ENCODE measurements at regions not wholly inside any gene's neighbourhood (a gene's known extent, or its start where the extent isn't known, plus 50 kb on each side); places are given as distances from the start of the nearest gene placed in this dataset.
"Not testable (repeated sequence)": the region's sequence is repeated elsewhere in the genome, so short reads cannot be mapped to it uniquely, and the experiment has no call there.

DNA sequence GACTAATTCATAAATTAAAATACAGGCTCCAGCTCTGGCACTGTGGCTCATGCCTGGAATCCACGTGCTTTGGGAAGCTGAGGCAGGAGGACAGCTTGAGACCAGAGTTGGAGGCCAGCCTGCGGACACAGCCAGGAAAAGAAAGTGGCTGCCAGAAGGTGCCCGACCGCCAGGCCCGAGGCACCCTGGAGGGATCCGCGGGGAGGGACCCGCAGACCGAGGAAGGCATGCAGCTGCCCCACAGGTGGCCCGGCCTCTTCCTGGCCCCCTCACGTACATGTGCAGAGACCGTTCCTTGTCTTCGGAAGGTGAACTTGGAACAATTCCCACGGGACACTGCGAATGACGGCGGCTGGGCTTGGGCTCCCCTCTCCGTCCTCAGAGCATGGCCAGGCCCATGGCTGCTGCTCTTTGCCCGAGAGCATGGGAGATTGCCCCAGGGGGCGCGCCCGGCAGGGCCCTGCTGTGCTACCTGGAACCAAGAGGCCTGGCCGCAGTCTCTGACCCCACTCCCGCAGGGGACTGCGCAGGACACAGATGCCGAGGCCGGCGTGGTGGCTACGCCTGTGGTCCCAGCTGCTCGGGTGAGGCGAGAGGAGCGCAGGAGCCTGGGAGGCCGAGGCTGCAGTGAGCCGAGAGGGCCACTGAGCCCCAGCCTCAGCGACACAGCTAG is 55.6 kb upstream of the IMP4 start:
- POLR2A ChIA-PET: no interaction called here
- no peaks in the 10 kb centered on the region for H3K36me3 Mint-ChIP-seq
- H3K4me1 Mint-ChIP-seq: peaks cover 4% of the 10 kb centered on the region; the same call in 1 of the 2 replicates
- no peak overlapping the region for H3K4me3 Mint-ChIP-seq
- CTCF ChIA-PET: interaction anchor here (0.6 kb wide), 1 partner anchor 63 kb away, joined by 3 read pairs; no protein-coding TSS in a partner anchor
- ATAC-seq: no peak
- no peaks in the 10 kb centered on the region for H3K9me3 Mint-ChIP-seq
- no peak for DNase-seq (ENCODE audit: low spot score)
- no peak overlapping the region for H3K27ac Mint-ChIP-seq
- H3K27me3 Mint-ChIP-seq (ENCODE audit: low read depth): peaks cover 17% of the 10 kb centered on the region
- no peak for TF ChIP-seq NR1H2 (CRISPR knock-in tag; IDR thresholded peaks at IDR 0.05)
- no peak for TF ChIP-seq ZNF396 (CRISPR knock-in tag; IDR thresholded peaks at IDR 0.05; ENCODE audit: borderline replicate concordance)
- no peak for TF ChIP-seq CBFB (CRISPR knock-in tag; IDR thresholded peaks at IDR 0.05; ENCODE audit: low read depth)
- TF ChIP-seq, protein P1, sequence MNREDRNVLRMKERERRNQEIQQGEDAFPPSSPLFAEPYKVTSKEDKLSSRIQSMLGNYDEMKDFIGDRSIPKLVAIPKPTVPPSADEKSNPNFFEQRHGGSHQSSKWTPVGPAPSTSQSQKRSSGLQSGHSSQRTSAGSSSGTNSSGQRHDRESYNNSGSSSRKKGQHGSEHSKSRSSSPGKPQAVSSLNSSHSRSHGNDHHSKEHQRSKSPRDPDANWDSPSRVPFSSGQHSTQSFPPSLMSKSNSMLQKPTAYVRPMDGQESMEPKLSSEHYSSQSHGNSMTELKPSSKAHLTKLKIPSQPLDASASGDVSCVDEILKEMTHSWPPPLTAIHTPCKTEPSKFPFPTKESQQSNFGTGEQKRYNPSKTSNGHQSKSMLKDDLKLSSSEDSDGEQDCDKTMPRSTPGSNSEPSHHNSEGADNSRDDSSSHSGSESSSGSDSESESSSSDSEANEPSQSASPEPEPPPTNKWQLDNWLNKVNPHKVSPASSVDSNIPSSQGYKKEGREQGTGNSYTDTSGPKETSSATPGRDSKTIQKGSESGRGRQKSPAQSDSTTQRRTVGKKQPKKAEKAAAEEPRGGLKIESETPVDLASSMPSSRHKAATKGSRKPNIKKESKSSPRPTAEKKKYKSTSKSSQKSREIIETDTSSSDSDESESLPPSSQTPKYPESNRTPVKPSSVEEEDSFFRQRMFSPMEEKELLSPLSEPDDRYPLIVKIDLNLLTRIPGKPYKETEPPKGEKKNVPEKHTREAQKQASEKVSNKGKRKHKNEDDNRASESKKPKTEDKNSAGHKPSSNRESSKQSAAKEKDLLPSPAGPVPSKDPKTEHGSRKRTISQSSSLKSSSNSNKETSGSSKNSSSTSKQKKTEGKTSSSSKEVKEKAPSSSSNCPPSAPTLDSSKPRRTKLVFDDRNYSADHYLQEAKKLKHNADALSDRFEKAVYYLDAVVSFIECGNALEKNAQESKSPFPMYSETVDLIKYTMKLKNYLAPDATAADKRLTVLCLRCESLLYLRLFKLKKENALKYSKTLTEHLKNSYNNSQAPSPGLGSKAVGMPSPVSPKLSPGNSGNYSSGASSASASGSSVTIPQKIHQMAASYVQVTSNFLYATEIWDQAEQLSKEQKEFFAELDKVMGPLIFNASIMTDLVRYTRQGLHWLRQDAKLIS (CRISPR knock-in tag; IDR thresholded peaks at IDR 0.05; ENCODE audit: borderline replicate concordance): no peak
- TF ChIP-seq MXD4 (CRISPR knock-in tag; IDR thresholded peaks at IDR 0.05; ENCODE audit: borderline replicate concordance): no peak

DNA sequence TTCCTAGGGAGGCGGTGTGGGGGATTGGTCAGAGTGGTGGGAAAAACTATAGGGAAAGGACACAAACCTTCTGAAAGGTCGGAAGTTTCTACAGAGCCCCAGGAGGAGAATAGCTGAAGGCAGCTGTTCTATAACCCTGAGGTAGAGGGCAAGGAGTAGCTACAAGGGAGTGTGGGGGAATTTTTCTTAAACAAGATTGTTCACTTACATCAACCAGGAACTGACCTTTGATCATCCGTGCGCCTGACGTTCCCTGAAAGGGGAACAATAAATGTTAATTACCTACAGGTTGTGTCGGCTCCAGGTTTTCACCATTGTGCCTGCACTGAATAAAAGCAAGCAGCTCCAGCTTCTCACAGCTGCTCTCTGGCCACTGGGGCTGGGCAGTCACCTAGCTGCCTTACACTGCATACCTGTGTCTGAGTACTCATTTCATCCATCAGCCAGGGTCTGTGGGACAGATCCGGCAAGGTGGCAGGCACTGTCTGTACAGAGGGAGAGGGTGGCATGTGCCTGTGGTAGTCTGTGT is 59.3 kb upstream of the IMP4 start:
- H3K4me1 Mint-ChIP-seq, POLR2A ChIA-PET: not testable (repeated sequence)

DNA sequence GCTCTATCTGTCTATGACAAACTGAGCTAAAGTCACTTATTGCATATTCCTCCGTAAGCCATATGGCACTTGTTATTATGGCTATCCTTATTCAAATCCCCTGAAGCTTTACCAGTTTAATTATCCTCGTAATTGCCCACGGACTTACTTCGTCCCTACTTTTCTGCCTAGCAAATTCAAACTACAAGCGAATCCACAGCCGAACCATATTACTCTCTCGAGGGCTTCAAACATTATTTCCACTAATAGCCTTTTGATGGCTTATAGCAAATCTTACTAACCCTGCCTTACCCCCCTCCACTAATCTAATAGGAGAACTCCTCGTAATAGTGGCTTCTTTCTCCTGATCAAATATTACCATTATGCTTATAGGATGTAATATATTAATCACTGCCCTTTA is 63.1 kb upstream of the IMP4 start:
- DNase-seq (ENCODE audit: low spot score); CTCF ChIA-PET; H3K4me3 Mint-ChIP-seq; POLR2A ChIA-PET; H3K36me3 Mint-ChIP-seq; H3K4me1 Mint-ChIP-seq; H3K27ac Mint-ChIP-seq; H3K9me3 Mint-ChIP-seq; ATAC-seq; H3K27me3 Mint-ChIP-seq (ENCODE audit: low read depth): not testable (repeated sequence)

More for the DNA sequence above, 59.3 kb upstream of the IMP4 start:
- CTCF ChIA-PET; DNase-seq (ENCODE audit: low spot score); H3K9me3 Mint-ChIP-seq; ATAC-seq; H3K27me3 Mint-ChIP-seq (ENCODE audit: low read depth); H3K27ac Mint-ChIP-seq; H3K36me3 Mint-ChIP-seq; H3K4me3 Mint-ChIP-seq: not testable (repeated sequence)

DNA sequence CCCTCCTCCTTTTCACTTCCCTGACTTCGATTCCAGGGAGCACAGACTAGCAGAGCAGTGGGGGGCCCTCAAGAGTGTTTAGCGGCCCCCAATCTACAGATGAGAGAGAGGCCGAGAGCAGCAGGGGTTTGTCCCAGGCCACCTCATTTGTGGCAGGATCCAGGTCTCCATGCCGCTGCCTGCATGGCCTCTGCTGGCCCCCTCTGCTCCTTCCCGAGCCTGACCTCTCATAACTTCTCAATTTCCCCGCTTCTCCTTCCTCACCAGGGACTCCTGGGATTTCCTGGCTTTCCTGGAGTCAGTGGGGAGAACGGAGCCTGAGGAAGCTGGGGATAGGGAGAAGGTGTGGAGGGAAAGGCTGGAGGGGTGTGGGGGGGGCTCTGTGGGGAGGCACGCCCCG is 70.1 kb upstream of the TUBA3E start:
- H3K9me3 Mint-ChIP-seq; H3K27ac Mint-ChIP-seq; CTCF ChIA-PET; H3K27me3 Mint-ChIP-seq (ENCODE audit: low read depth); H3K4me1 Mint-ChIP-seq; H3K4me3 Mint-ChIP-seq; DNase-seq (ENCODE audit: low spot score); POLR2A ChIA-PET; ATAC-seq: not testable (repeated sequence)
- H3K36me3 Mint-ChIP-seq: peaks cover 19% of the 10 kb centered on the region

DNA sequence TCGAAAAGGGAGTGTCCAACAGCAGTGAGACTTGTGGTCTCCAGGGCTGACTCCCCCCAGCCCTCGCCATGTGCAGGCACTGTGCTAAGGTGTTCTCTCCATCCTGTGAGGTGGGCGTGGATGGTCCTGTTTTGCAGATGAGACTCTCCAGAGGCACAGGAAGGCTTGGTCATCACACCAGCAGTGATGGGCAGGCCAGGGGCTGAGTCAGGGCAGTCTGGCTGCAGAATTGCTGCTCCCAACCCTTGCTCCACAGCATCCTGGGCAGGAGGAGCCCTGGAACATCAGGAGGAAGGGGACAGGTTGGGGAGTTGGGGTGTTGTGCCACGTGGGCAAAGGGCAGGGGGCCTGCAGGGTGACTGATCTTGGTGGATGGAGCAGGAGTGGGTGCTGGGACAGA is 69.3 kb upstream of the TUBA3E start:
- H3K4me1 Mint-ChIP-seq; H3K4me3 Mint-ChIP-seq; H3K9me3 Mint-ChIP-seq; CTCF ChIA-PET; DNase-seq (ENCODE audit: low spot score); POLR2A ChIA-PET; H3K27ac Mint-ChIP-seq; H3K27me3 Mint-ChIP-seq (ENCODE audit: low read depth); ATAC-seq: not testable (repeated sequence)
- peaks cover 19% of the 10 kb centered on the region for H3K36me3 Mint-ChIP-seq

DNA sequence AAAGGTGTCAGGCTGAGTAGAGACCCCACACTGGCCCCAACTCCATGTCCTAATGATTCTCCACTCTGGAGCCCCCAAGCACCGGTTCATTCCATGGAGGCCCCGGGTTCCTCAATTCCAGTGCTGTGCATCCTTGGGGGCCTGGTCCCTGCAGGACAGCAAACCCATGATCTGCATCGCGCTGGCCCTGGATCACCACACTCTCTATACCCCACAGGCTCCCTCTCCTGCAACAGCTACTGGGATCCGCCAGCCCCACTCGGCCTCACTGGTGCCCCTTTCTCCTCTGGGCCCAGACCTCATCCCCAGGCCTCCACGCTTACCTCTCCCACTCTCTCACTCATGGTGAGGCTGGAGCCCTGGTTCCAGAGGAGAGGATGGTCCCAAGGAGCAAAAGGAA is 68.6 kb upstream of the TUBA3E start:
- POLR2A ChIA-PET; H3K27me3 Mint-ChIP-seq (ENCODE audit: low read depth); H3K9me3 Mint-ChIP-seq; H3K4me3 Mint-ChIP-seq; DNase-seq (ENCODE audit: low spot score); H3K27ac Mint-ChIP-seq; H3K4me1 Mint-ChIP-seq; ATAC-seq; CTCF ChIA-PET: not testable (repeated sequence)
- H3K36me3 Mint-ChIP-seq: peaks cover 19% of the 10 kb centered on the region

DNA sequence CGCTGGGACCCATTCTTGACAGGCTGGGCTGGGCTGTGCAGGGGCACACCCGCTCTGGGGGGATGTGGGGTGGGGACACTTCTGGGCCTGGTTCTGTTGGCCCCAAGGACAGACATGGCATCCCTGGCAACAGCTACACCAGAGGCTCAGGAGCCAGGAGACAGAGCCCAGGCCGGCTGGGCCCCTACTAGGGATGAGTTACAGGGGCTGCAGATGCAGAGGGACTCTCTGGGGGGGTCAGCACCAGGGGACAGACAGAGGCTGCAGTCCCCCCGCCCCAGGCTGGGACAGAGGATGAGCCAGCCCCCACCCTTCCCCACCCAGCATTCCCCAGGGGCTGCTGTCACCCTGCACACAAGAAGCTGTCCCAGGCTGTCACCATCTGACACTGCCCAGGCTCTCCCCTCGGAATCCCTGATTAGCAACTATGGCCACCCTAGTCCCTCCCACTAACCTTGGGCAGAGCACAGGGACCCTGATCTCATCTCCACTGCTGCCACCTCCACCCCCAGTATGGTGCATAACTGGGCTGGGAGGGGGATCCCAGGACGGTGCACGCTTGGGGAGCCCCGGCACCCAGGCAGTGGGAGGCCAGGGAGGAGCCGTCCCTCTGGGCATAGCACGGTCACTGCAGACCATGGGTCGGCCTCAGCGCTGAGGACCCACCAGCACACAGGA is 67.5 kb upstream of the TUBA3E start:
- H3K27me3 Mint-ChIP-seq (ENCODE audit: low read depth); POLR2A ChIA-PET; H3K4me1 Mint-ChIP-seq; H3K9me3 Mint-ChIP-seq; CTCF ChIA-PET; DNase-seq (ENCODE audit: low spot score); H3K36me3 Mint-ChIP-seq; H3K4me3 Mint-ChIP-seq; ATAC-seq; H3K27ac Mint-ChIP-seq: not testable (repeated sequence)

DNA sequence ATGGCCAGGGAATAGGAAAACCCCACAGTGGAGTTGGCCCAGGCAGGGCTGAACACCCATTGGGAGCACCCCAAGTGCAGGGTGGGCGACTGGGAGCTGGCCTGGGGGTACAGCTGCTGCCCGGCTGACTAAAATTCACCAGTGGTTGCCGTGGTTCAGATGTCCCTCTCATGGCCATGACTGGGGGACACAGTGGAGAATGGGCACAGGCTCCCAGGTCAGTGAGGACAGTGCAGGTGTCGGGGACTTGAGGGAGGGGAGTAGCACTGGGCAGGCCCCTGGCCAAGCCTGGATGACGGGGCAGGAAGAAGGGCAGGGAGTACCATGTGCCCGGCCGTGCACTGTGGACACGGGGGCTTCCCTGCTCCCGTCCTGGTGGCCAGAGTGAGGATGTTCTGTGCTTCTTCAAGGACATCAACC is 66.7 kb upstream of the TUBA3E start:
- H3K9me3 Mint-ChIP-seq; H3K27me3 Mint-ChIP-seq (ENCODE audit: low read depth); ATAC-seq; DNase-seq (ENCODE audit: low spot score); CTCF ChIA-PET; H3K4me3 Mint-ChIP-seq; POLR2A ChIA-PET; H3K36me3 Mint-ChIP-seq; H3K27ac Mint-ChIP-seq; H3K4me1 Mint-ChIP-seq: not testable (repeated sequence)

All from WTC11 (cell line).